A549 (cell line): ENCODE measurements at regions not wholly inside any gene's neighbourhood (a gene's known extent, or its start where the extent isn't known, plus 50 kb on each side); places are given as distances from the start of the nearest gene placed in this dataset.

Experiments used
- POLR2A ChIP-seq: IDR thresholded peaks from 2 replicates; pipeline ENCODE4 v1.6.1; 2012; ENCODE audit warnings: mild to moderate bottlenecking, low read length
- ZSCAN20 ChIP-seq: fragments of 250-450 bp; sonication (Bioruptor Pico); IDR thresholded peaks from 2 replicates; pipeline ENCODE4 v1.8.0; 2022; ENCODE audit warnings: mild to moderate bottlenecking, moderate library complexity

DNA sequence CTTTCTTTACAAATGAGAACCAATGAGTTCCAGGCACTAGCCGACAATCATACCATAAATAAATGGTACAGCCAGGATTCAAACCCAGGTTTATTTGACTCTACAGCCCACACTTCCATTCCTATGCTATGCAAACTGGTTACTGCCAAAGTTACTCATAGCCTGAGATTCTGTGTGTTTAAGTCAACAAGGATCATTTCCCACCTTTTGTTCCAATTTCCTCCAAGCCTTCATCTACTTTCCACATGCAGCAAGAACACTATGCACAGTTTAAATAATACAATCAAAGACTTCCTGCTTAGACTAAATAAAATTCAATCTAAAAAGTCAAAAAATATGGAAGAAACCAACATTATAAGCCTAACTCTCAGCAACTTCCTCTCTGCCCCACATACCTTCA, 59.2 kb upstream of the KLF12 start:
- TF ChIP-seq POLR2A (no peak), ZSCAN20 (CRISPR knock-in tag) (no peak)
